Neural progenitor cell (in vitro differentiated cells): ENCODE measurements at regions not wholly inside any gene's neighbourhood (a gene's known extent, or its start where the extent isn't known, plus 50 kb on each side); places are given as distances from the start of the nearest gene placed in this dataset.

Experiments
- EZH2 ChIP-seq: fragments of 200-600 bp; sonication (generic); IDR thresholded peaks from 2 replicates; pipeline ENCODE4 v1.6.1; 2017; ENCODE audit warnings: antibody characterized with exemption, mild to moderate bottlenecking, moderate library complexity
- TF ChIP-seq, protein P1 (sequence below): fragments of 200-600 bp; sonication (generic); IDR thresholded peaks from 2 replicates; pipeline ENCODE4 v1.5.1; 2017; ENCODE audit warnings: antibody characterized with exemption, mild to moderate bottlenecking

DNA sequence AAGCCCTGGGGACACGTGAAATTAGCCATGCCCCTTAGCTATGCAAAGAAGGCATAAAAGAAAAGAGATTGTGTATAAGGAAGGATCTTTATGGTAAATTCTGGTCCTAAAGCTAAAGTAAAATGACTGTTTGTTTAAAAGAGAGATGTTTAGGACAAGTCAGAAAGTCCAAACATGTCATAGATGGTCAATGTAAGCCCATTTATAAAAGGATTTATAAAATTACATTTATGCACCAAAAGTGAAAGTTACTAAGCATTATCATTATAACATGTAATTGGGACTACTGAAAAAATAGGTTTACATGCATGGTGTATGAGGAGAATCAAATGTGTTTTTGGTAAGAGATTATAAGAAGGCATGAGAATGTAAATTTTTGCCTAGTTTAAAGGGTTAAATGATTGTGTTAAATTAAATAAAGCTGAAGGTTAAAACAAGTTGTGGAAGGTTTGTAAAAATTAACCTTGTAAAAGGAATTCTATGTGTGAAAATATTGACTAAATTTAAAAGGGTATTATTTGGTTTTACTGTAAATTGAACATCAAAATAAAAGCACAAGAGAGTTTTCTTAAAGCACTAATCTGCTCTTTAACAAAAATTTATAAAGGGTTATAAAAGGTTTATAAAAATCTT is 50.4 kb upstream of the TSPAN8 start:
- TF ChIP-seq, protein P1, sequence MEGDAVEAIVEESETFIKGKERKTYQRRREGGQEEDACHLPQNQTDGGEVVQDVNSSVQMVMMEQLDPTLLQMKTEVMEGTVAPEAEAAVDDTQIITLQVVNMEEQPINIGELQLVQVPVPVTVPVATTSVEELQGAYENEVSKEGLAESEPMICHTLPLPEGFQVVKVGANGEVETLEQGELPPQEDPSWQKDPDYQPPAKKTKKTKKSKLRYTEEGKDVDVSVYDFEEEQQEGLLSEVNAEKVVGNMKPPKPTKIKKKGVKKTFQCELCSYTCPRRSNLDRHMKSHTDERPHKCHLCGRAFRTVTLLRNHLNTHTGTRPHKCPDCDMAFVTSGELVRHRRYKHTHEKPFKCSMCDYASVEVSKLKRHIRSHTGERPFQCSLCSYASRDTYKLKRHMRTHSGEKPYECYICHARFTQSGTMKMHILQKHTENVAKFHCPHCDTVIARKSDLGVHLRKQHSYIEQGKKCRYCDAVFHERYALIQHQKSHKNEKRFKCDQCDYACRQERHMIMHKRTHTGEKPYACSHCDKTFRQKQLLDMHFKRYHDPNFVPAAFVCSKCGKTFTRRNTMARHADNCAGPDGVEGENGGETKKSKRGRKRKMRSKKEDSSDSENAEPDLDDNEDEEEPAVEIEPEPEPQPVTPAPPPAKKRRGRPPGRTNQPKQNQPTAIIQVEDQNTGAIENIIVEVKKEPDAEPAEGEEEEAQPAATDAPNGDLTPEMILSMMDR = no peak
- TF ChIP-seq EZH2 = no peak
